CD4-positive, alpha-beta T cell (primary cell): ENCODE measurements at regions not wholly inside any gene's neighbourhood (a gene's known extent, or its start where the extent isn't known, plus 50 kb on each side); places are given as distances from the start of the nearest gene placed in this dataset.

Source experiments
- ATAC-seq: fragments of 200-7000 bp; cut with Tn5 transposase; one replicate; pipeline ENCODE4 v1.10.0; 2022; ENCODE audit warnings: mild to moderate bottlenecking; ENCODE audit not compliant: poor library complexity
- CTCF ChIA-PET: fragments of 350-600 bp; sonication (Branson Sonifier 250); formaldehyde crosslinking; loops from one replicate; lab custom pipeline; 2021; ENCODE audit warnings: antibody characterized with exemption, inconsistent platforms; lab: Charles Lee
- POLR2A ChIA-PET: fragments of 350-600 bp; sonication (Branson Sonifier 250); formaldehyde crosslinking; loops from one replicate; lab custom pipeline; 2021; ENCODE audit warnings: antibody characterized with exemption, inconsistent platforms; lab: Charles Lee
- DNase-seq, 14 experiments: peaks; one replicate each; pipeline ENCODE4 v3.0.0-alpha.2; 2013 to 2020; ENCODE audit warnings: mixed read lengths in 2 of 14
- H3K27ac ChIP-seq, 2 donors: one replicate each; pipeline versions ENCODE4 v1.5.1 to v1.7.0; 2013; ENCODE audit warnings: low read length in 2 of 2, low read depth in 1 of 2, mild to moderate bottlenecking in 1 of 2
- H3K27me3 ChIP-seq, 2 experiments: 1 replicate in 1 of 2; 2 replicates in 1 of 2; pipeline versions ENCODE4 v1.6.1 to v1.7.0; 2013; ENCODE audit warnings: low read length in 2 of 2, control low read depth in 1 of 2, mild to moderate bottlenecking in 1 of 2, moderate library complexity in 1 of 2; ENCODE audit not compliant: insufficient read depth in 2 of 2, control insufficient read depth in 1 of 2
- H3K36me3 ChIP-seq: one replicate; pipeline ENCODE4 v1.6.1; 2013; ENCODE audit warnings: low read length, control low read depth; ENCODE audit not compliant: insufficient read depth
- H3K4me1 ChIP-seq: one replicate; pipeline ENCODE4 v1.6.1; 2013; ENCODE audit warnings: low read length, control low read depth; ENCODE audit not compliant: insufficient read depth
- H3K4me3 ChIP-seq: one replicate; pipeline ENCODE4 v1.5.1; 2013; ENCODE audit warnings: mild to moderate bottlenecking, low read length, moderate library complexity
- H3K9me3 ChIP-seq, 2 experiments: 1 replicate in 1 of 2; 2 replicates in 1 of 2; pipeline versions ENCODE4 v1.6.1 to v1.7.0; 2013; ENCODE audit warnings: low read length in 2 of 2, mild to moderate bottlenecking in 2 of 2, control low read depth in 1 of 2, moderate library complexity in 1 of 2; ENCODE audit not compliant: control insufficient read depth in 1 of 2, insufficient read depth in 1 of 2
- H3K27ac Mint-ChIP-seq: one replicate; pipeline ENCODE4 v1.8.0; 2020; ENCODE audit warnings: mixed read lengths
- H3K27me3 Mint-ChIP-seq: one replicate; pipeline ENCODE4 v1.8.0; 2021; ENCODE audit warnings: mixed read lengths
- H3K36me3 Mint-ChIP-seq: one replicate; pipeline ENCODE4 v1.8.0; 2021; ENCODE audit warnings: low read depth, mixed read lengths
- H3K4me1 Mint-ChIP-seq: one replicate; pipeline ENCODE4 v1.8.0; 2021; ENCODE audit warnings: low read depth, mixed read lengths
- H3K4me3 Mint-ChIP-seq: one replicate; pipeline ENCODE4 v1.8.0; 2020; ENCODE audit warnings: mild to moderate bottlenecking, mixed read lengths
- H3K9me3 Mint-ChIP-seq: one replicate; pipeline ENCODE4 v1.8.0; 2020; ENCODE audit warnings: mixed read lengths
- CTCF ChIP-seq: fragments of 200-600 bp; IDR thresholded peaks from one replicate; pipeline ENCODE4 v1.8.0; 2022; ENCODE audit warnings: antibody characterized with exemption, mild to moderate bottlenecking
- intact Hi-C, 2 experiments: fragments of 100-400 bp; cut with DNase I in 1 of 2; cut with micrococcal nuclease in 1 of 2; formaldehyde crosslinking; loops; one replicate each; pipeline versions ENCODE4 v1.15.1 to v1.9.0; 2023 to 2025; cut with DNase I, micrococcal nuclease

- Histone ChIP-seq H3K27ac (no peak overlapping the region), H3K4me3 (no peak overlapping the region), H3K4me1 (no peaks in the 10 kb centered on the region), H3K9me3 (no peaks in the 10 kb centered on the region), H3K27me3 (no peaks in the 10 kb centered on the region), H3K36me3 (no peaks in the 10 kb centered on the region)
- no peak for TF ChIP-seq CTCF
- Mint-ChIP-seq H3K27ac (no peak overlapping the region), H3K27me3 (peaks cover 27% of the 10 kb centered on the region), H3K4me1 (no peaks in the 10 kb centered on the region), H3K36me3 (no peaks in the 10 kb centered on the region), H3K9me3 (peaks cover 2% of the 10 kb centered on the region), H3K4me3 (no peak overlapping the region)
- DNase-seq (no peak), ATAC-seq (no peak)
- intact Hi-C loops, result no loop called here
- POLR2A ChIA-PET, result no interaction called here
- CTCF ChIA-PET, result no interaction called here
Observed at GRCh38 chr3:73197187-73197586, 135.7 kb downstream of the EBLN2 start.

- H3K27me3 ChIP-seq, result no peaks in the 10 kb centered on the region
- Mint-ChIP-seq H3K27me3 (peaks cover 27% of the 10 kb centered on the region), H3K9me3 (no peaks in the 10 kb centered on the region), H3K27ac (no peak overlapping the region), H3K4me1 (no peaks in the 10 kb centered on the region), H3K36me3 (no peaks in the 10 kb centered on the region), H3K4me3 (no peak overlapping the region)
- H3K27ac ChIP-seq, result no peak overlapping the region
- intact Hi-C loops, result no loop called here
- ChIA-PET CTCF (no interaction called here), POLR2A (no interaction called here)
- no peaks in the 10 kb centered on the region for H3K36me3 ChIP-seq
- H3K9me3 ChIP-seq, result no peaks in the 10 kb centered on the region
- no peaks in the 10 kb centered on the region for H3K4me1 ChIP-seq
- no peak overlapping the region for H3K4me3 ChIP-seq
- TF ChIP-seq CTCF, result no peak
- ATAC-seq (no peak), DNase-seq (no peak)
Observed at GRCh38 chr3:73203101-73203500, 141.6 kb downstream of the EBLN2 start.

- no peaks in the 10 kb centered on the region for H3K4me1 ChIP-seq
- CTCF ChIA-PET, result no interaction called here
- no peaks in the 10 kb centered on the region for H3K9me3 Mint-ChIP-seq
- peaks cover 24% of the 10 kb centered on the region for H3K27me3 Mint-ChIP-seq
- POLR2A ChIA-PET, result no interaction called here
- no peak overlapping the region for H3K4me3 ChIP-seq
- no peaks in the 10 kb centered on the region for H3K27me3 ChIP-seq
- intact Hi-C loops, result no loop called here
- no peaks in the 10 kb centered on the region for H3K36me3 ChIP-seq
- DNase-seq (no peak), ATAC-seq (no peak)
- no peak overlapping the region for H3K4me3 Mint-ChIP-seq
- no peaks in the 10 kb centered on the region for H3K9me3 ChIP-seq
- no peak overlapping the region for H3K27ac Mint-ChIP-seq
- no peaks in the 10 kb centered on the region for H3K4me1 Mint-ChIP-seq
- TF ChIP-seq CTCF, result no peak
- H3K27ac ChIP-seq, result no peak overlapping the region
- no peaks in the 10 kb centered on the region for H3K36me3 Mint-ChIP-seq
Observed at GRCh38 chr3:73203633-73204032, 142.2 kb downstream of the EBLN2 start.
